SK-N-SH (cell line): ENCODE measurements at regions not wholly inside any gene's neighbourhood (a gene's known extent, or its start where the extent isn't known, plus 50 kb on each side); places are given as distances from the start of the nearest gene placed in this dataset.

Experiments
- CTCF ChIA-PET: fragments of 300-600, 350-600 bp; formaldehyde crosslinking; extraction: SDS; loops from one replicate; lab custom pipeline; 2021; lab: Yijun Ruan, JAX
- POLR2A ChIA-PET: fragments of 350-600 bp; sonication (Branson Sonifier 250); formaldehyde crosslinking; extraction: SDS; loops from one replicate; lab custom pipeline; 2020; ENCODE audit warnings: antibody characterized with exemption, inconsistent platforms; lab: Yijun Ruan, JAX
- DNase-seq: peaks from one replicate; pipeline ENCODE4 v3.0.0; 2012
- H2AFZ ChIP-seq: fragments of 200-600 bp; sonication (generic); 2 replicates; pipeline ENCODE4 v1.8.1; 2016; ENCODE audit warnings: antibody characterized with exemption, mild to moderate bottlenecking, low read depth
- H3F3A ChIP-seq: fragments of 200-600 bp; sonication (generic); replicated peaks from 2 replicates; pipeline ENCODE3; 2016; ENCODE audit warnings: antibody characterized with exemption, mild to moderate bottlenecking; ENCODE audit not compliant: insufficient read depth
- H3K27ac ChIP-seq, 2 experiments: fragments of 200-500 bp in 1 of 2; fragments of 200-600 bp in 1 of 2; sonication (Bioruptor generic) in 1 of 2; sonication (generic), shearing (Covaris generic) in 1 of 2; 2 replicates each; pipeline versions ENCODE4 v1.5.1 to v1.6.1; 2014 to 2016; ENCODE audit warnings: low read depth in 2 of 2, inconsistent platforms in 1 of 2, low read length in 1 of 2, mild to moderate bottlenecking in 1 of 2, mixed read lengths in 1 of 2
- H3K27me3 ChIP-seq: fragments of 200-600 bp; sonication (generic), shearing (Covaris generic); 2 replicates; pipeline ENCODE4 v1.6.1; 2016; ENCODE audit warnings: mixed run types; ENCODE audit not compliant: insufficient read depth
- H3K36me3 ChIP-seq, 2 experiments: fragments of 200-500 bp in 1 of 2; fragments of 200-600 bp in 1 of 2; sonication (Bioruptor generic) in 1 of 2; sonication (generic) in 1 of 2; replicated peaks in 1 of 2; 2 replicates each; pipeline versions ENCODE3 to v1.5.1; 2014 to 2016; ENCODE audit warnings: low read length in 1 of 2, mild to moderate bottlenecking in 1 of 2; ENCODE audit not compliant: insufficient read depth in 2 of 2, control insufficient read depth in 1 of 2
- H3K4me1 ChIP-seq, 2 experiments: fragments of 200-500 bp in 1 of 2; fragments of 200-600 bp in 1 of 2; sonication (Bioruptor generic) in 1 of 2; sonication (generic), shearing (Covaris generic) in 1 of 2; 2 replicates each; pipeline versions ENCODE4 v1.5.1 to v1.6.1; 2014 to 2016; ENCODE audit warnings: low read depth in 1 of 2, low read length in 1 of 2, mixed run types in 1 of 2; ENCODE audit not compliant: insufficient read depth in 2 of 2, control insufficient read depth in 1 of 2
- H3K4me2 ChIP-seq: fragments of 200-600 bp; sonication (generic), shearing (Covaris generic); 2 replicates; pipeline ENCODE4 v1.6.1; 2017; ENCODE audit warnings: mixed run types
- H3K4me3 ChIP-seq, 2 experiments: fragments of 200-500 bp in 1 of 2; fragments of 200-600 bp in 1 of 2; sonication (Bioruptor generic) in 1 of 2; sonication (generic), shearing (Covaris generic) in 1 of 2; 2 replicates each; pipeline versions ENCODE4 v1.5.1 to v1.8.1; 2014 to 2016; ENCODE audit warnings: low read depth in 2 of 2, inconsistent platforms in 1 of 2, low read length in 1 of 2, mild to moderate bottlenecking in 1 of 2, mixed read lengths in 1 of 2, moderate library complexity in 1 of 2
- H3K79me2 ChIP-seq: fragments of 200-600 bp; sonication (generic); 2 replicates; pipeline ENCODE4 v1.8.1; 2017; ENCODE audit warnings: mild to moderate bottlenecking; ENCODE audit not compliant: insufficient read depth
- H3K9ac ChIP-seq: fragments of 200-600 bp; sonication (generic); 2 replicates; pipeline ENCODE4 v1.6.1; 2017; ENCODE audit warnings: mixed run types
- H3K9me2 ChIP-seq: fragments of 200-600 bp; sonication (generic); 2 replicates; pipeline ENCODE4 v1.6.1; 2017; ENCODE audit warnings: mixed run types
- H3K9me3 ChIP-seq: fragments of 200-600 bp; sonication (generic); 2 replicates; pipeline ENCODE4 v1.6.1; 2017; ENCODE audit warnings: mixed run types, mild to moderate bottlenecking, moderate library complexity
- H4K20me1 ChIP-seq: fragments of 200-600 bp; sonication (generic); 2 replicates; pipeline ENCODE4 v1.6.1; 2017; ENCODE audit warnings: mild to moderate bottlenecking, mixed run types; ENCODE audit not compliant: insufficient read depth
- CHD2 ChIP-seq: fragments of 150-350 bp; IDR thresholded peaks from 2 replicates; pipeline ENCODE4 v1.6.1; 2018; ENCODE audit warnings: low read length; ENCODE audit not compliant: partially characterized antibody
- ELF1 ChIP-seq: IDR thresholded peaks from 2 replicates; pipeline ENCODE4 v1.4.0; 2012
- FOSL2 ChIP-seq: IDR thresholded peaks from 2 replicates; pipeline ENCODE4 v1.4.0; 2012; ENCODE audit warnings: low read depth, mild to moderate bottlenecking, moderate library complexity, borderline replicate concordance
- GABPA ChIP-seq: IDR thresholded peaks from 2 replicates; pipeline ENCODE4 v1.4.0; 2012; ENCODE audit warnings: low read depth, mild to moderate bottlenecking
- GATA2 ChIP-seq: sonication (generic); formaldehyde crosslinking; IDR thresholded peaks from 2 replicates; pipeline ENCODE4 v1.5.0; 2020; ENCODE audit warnings: mild to moderate bottlenecking, missing genetic modification reagents
- MXI1 ChIP-seq: IDR thresholded peaks from 2 replicates; pipeline ENCODE4 v1.6.1; 2012; ENCODE audit warnings: mild to moderate bottlenecking, low read depth, low read length, improper control_type of control experiment
- NRF1 ChIP-seq: IDR thresholded peaks from 2 replicates; pipeline ENCODE4 v1.6.1; 2012; ENCODE audit warnings: low read depth, mild to moderate bottlenecking, low read length
- POLR2AphosphoS5 ChIP-seq: IDR thresholded peaks from 2 replicates; pipeline ENCODE4 v1.6.1; 2012; ENCODE audit warnings: low read depth, low read length
- RAD21 ChIP-seq: IDR thresholded peaks from 2 replicates; pipeline ENCODE4 v1.6.1; 2012; ENCODE audit warnings: mild to moderate bottlenecking, low read length
- SIN3A ChIP-seq: IDR thresholded peaks from 2 replicates; pipeline ENCODE4 v1.6.1; 2012; ENCODE audit warnings: low read depth, mild to moderate bottlenecking, low read length, moderate library complexity, borderline replicate concordance
- TAF1 ChIP-seq: IDR thresholded peaks from 2 replicates; pipeline ENCODE4 v1.6.1; 2012; ENCODE audit warnings: low read depth, mild to moderate bottlenecking, low read length, moderate library complexity, borderline replicate concordance
- TEAD4 ChIP-seq: IDR thresholded peaks from 2 replicates; pipeline ENCODE4 v1.4.0; 2012; ENCODE audit warnings: mild to moderate bottlenecking, borderline replicate concordance; ENCODE audit not compliant: insufficient read depth
- YY1 ChIP-seq: IDR thresholded peaks from 2 replicates; pipeline ENCODE4 v1.4.0; 2012; ENCODE audit warnings: low read depth, mild to moderate bottlenecking
- WGBS: methylation state at CpG from one replicate; pipeline ENCODE4 v1.1.6; 2017; ENCODE audit warnings: low lambda C conversion rate; 5-methylcytosine and 5-hydroxymethylcytosine counted together
- TF ChIP-seq, protein P1 (sequence below): fragments of 150-350 bp; IDR thresholded peaks from 2 replicates; pipeline ENCODE4 v1.6.1; 2016; ENCODE audit warnings: mild to moderate bottlenecking, low read depth, low read length
- TF ChIP-seq, protein P2 (sequence below): IDR thresholded peaks from 2 replicates; pipeline ENCODE4 v1.4.0; 2012; ENCODE audit warnings: low read depth, borderline replicate concordance
- TF ChIP-seq, protein P3 (sequence below): fragments of 200-600 bp; sonication (generic); IDR thresholded peaks from 2 replicates; pipeline ENCODE4 v1.6.1; 2017; ENCODE audit warnings: antibody characterized with exemption, mild to moderate bottlenecking, moderate library complexity
- TF ChIP-seq, protein P4 (sequence below): IDR thresholded peaks from 2 replicates; pipeline ENCODE4 v1.4.0; 2012; ENCODE audit warnings: low read depth, borderline replicate concordance
- TF ChIP-seq, protein P5 (sequence below): IDR thresholded peaks from 2 replicates; pipeline ENCODE4; 2012

DNA sequence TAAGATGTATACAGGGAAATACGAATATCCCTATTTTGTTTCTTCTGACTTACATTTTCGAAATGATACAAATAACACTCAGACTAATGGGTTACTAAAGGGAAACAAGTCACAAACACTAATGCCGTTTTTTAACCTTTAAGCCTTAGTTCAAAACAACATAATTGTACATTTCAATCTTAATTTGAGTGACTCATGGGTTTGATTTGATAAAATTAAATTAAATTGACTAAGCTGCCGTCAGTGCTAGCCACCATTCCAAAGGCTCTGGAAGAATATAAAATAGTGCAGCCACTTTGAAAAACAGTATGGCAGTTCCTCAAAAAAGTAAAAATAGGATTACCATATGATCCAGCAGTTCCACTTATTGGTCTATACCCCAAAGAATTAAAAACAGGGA is 133.8 kb upstream of the NT5C1B start:
- H3K4me1 ChIP-seq: peaks cover 0 to 29% of the 10 kb centered on the region in 2 experiments

More for the DNA sequence above, 133.8 kb upstream of the NT5C1B start:
- Histone ChIP-seq H3K27ac (no peak overlapping the region), H3K9me2 (no peaks in the 10 kb centered on the region), H3K9me3 (no peaks in the 10 kb centered on the region), H3K4me2 (no peak overlapping the region), H4K20me1 (no peaks in the 10 kb centered on the region), H3K9ac (no peak overlapping the region), H3K79me2 (no peaks in the 10 kb centered on the region), H2AFZ (no peak overlapping the region), H3K4me3 (no peak overlapping the region)
- POLR2A ChIA-PET: no interaction called here
- 59% methylated on average over 4 of the region's 4 CpGs for whole genome bisulfite sequencing
- CTCF ChIA-PET: interaction anchor here (0.7 to 1.8 kb wide), 3 partner anchors 26 to 203 kb away, joined by 3 to 5 read pairs (median 5); no protein-coding TSS in a partner anchor
- no peak for TF ChIP-seq FOSL2
- no peak for TF ChIP-seq MXI1
- TF ChIP-seq ELF1: no peak
- TF ChIP-seq SIN3A: no peak
- TF ChIP-seq GATA2: no peak
- TF ChIP-seq POLR2AphosphoS5: no peak
- TF ChIP-seq CHD2: no peak
- TF ChIP-seq, protein P1, sequence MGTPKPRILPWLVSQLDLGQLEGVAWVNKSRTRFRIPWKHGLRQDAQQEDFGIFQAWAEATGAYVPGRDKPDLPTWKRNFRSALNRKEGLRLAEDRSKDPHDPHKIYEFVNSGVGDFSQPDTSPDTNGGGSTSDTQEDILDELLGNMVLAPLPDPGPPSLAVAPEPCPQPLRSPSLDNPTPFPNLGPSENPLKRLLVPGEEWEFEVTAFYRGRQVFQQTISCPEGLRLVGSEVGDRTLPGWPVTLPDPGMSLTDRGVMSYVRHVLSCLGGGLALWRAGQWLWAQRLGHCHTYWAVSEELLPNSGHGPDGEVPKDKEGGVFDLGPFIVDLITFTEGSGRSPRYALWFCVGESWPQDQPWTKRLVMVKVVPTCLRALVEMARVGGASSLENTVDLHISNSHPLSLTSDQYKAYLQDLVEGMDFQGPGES: no peak
- no peak for TF ChIP-seq TAF1
- no peak for TF ChIP-seq RAD21
- TF ChIP-seq, protein P2, sequence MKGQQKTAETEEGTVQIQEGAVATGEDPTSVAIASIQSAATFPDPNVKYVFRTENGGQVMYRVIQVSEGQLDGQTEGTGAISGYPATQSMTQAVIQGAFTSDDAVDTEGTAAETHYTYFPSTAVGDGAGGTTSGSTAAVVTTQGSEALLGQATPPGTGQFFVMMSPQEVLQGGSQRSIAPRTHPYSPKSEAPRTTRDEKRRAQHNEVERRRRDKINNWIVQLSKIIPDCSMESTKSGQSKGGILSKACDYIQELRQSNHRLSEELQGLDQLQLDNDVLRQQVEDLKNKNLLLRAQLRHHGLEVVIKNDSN: no peak
- no peak for TF ChIP-seq TEAD4
- no peak for TF ChIP-seq NRF1
- TF ChIP-seq, protein P3, sequence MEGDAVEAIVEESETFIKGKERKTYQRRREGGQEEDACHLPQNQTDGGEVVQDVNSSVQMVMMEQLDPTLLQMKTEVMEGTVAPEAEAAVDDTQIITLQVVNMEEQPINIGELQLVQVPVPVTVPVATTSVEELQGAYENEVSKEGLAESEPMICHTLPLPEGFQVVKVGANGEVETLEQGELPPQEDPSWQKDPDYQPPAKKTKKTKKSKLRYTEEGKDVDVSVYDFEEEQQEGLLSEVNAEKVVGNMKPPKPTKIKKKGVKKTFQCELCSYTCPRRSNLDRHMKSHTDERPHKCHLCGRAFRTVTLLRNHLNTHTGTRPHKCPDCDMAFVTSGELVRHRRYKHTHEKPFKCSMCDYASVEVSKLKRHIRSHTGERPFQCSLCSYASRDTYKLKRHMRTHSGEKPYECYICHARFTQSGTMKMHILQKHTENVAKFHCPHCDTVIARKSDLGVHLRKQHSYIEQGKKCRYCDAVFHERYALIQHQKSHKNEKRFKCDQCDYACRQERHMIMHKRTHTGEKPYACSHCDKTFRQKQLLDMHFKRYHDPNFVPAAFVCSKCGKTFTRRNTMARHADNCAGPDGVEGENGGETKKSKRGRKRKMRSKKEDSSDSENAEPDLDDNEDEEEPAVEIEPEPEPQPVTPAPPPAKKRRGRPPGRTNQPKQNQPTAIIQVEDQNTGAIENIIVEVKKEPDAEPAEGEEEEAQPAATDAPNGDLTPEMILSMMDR: no peak
- TF ChIP-seq, protein P4, sequence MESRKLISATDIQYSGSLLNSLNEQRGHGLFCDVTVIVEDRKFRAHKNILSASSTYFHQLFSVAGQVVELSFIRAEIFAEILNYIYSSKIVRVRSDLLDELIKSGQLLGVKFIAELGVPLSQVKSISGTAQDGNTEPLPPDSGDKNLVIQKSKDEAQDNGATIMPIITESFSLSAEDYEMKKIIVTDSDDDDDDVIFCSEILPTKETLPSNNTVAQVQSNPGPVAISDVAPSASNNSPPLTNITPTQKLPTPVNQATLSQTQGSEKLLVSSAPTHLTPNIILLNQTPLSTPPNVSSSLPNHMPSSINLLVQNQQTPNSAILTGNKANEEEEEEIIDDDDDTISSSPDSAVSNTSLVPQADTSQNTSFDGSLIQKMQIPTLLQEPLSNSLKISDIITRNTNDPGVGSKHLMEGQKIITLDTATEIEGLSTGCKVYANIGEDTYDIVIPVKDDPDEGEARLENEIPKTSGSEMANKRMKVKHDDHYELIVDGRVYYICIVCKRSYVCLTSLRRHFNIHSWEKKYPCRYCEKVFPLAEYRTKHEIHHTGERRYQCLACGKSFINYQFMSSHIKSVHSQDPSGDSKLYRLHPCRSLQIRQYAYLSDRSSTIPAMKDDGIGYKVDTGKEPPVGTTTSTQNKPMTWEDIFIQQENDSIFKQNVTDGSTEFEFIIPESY: no peak
- TF ChIP-seq YY1: no peak
- TF ChIP-seq, protein P5, sequence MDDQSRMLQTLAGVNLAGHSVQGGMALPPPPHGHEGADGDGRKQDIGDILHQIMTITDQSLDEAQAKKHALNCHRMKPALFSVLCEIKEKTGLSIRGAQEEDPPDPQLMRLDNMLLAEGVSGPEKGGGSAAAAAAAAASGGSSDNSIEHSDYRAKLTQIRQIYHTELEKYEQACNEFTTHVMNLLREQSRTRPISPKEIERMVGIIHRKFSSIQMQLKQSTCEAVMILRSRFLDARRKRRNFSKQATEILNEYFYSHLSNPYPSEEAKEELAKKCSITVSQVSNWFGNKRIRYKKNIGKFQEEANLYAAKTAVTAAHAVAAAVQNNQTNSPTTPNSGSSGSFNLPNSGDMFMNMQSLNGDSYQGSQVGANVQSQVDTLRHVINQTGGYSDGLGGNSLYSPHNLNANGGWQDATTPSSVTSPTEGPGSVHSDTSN: no peak; the same call in 1 of the 2 replicates
- no peak for TF ChIP-seq GABPA
- TF ChIP-seq, all 33 proteins: peak for 0
- no peak for DNase-seq
- no peaks in the 10 kb centered on the region for H3K27me3 ChIP-seq
- H3K36me3 ChIP-seq: no peaks in the 10 kb centered on the region
- peaks cover 32% of the 10 kb centered on the region for H3F3A ChIP-seq
